ENCODE measurements at regions not wholly inside any gene's neighbourhood (a gene's known extent, or its start where the extent isn't known, plus 50 kb on each side); places are given as distances from the start of the nearest gene placed in this dataset.

- ATAC-seq (no peak), DNase-seq (no peak)
- intact Hi-C loops (cut with DNase I, micrococcal nuclease), result no loop called here
These were observed 432.9 kb downstream of the MTX2 start for GRCh38 chr2:176702131-176702530.

GRCh38 chr2:176704282-176704858 is 435.1 kb downstream of the MTX2 start:
- DNase-seq (no peak), ATAC-seq (no peak)
- intact Hi-C loops (cut with DNase I, micrococcal nuclease), result no loop called here

- intact Hi-C loops (cut with DNase I, micrococcal nuclease), result no loop called here
- DNase-seq (no peak), ATAC-seq (no peak)
These were observed 440.1 kb downstream of the MTX2 start for GRCh38 chr2:176709149-176709951.

- DNase-seq (no peak), ATAC-seq (no peak)
- intact Hi-C loops (cut with DNase I, micrococcal nuclease), result no loop called here
These were observed 440.7 kb downstream of the MTX2 start for GRCh38 chr2:176709991-176710390.

GRCh38 chr2:176710657-176711186 is 441.5 kb downstream of the MTX2 start:
- intact Hi-C loops (cut with DNase I, micrococcal nuclease), result no loop called here
- DNase-seq, result no peak

GRCh38 chr2:176725873-176726645 is 456.8 kb downstream of the MTX2 start:
- ATAC-seq, result no peak
- no peak for DNase-seq
- intact Hi-C loops (cut with DNase I, micrococcal nuclease), result no loop called here

More at GRCh38 chr2:176710657-176711186, 441.5 kb downstream of the MTX2 start:
- no peak for ATAC-seq

GRCh38 chr2:176727696-176728095 is 458.5 kb downstream of the MTX2 start:
- no peak for ATAC-seq
- intact Hi-C loops (cut with DNase I, micrococcal nuclease), result no loop called here
- no peak for DNase-seq

GRCh38 chr2:176729706-176730569 is 460.7 kb downstream of the MTX2 start:
- no peak for ATAC-seq
- no peak for DNase-seq
- intact Hi-C loops (cut with DNase I, micrococcal nuclease), result no loop called here

GRCh38 chr2:176732780-176733179 is 463.5 kb downstream of the MTX2 start:
- DNase-seq (no peak), ATAC-seq (no peak)
- intact Hi-C loops (cut with DNase I, micrococcal nuclease), result no loop called here

- intact Hi-C loops (cut with DNase I, micrococcal nuclease), result no loop called here
- DNase-seq (no peak), ATAC-seq (no peak)
These were observed 464.6 kb downstream of the MTX2 start for GRCh38 chr2:176733698-176734430.

- DNase-seq (no peak), ATAC-seq (no peak)
- intact Hi-C loops (cut with DNase I, micrococcal nuclease), result no loop called here
These were observed 465.6 kb downstream of the MTX2 start for GRCh38 chr2:176734868-176735267.

- ATAC-seq (no peak), DNase-seq (no peak)
- intact Hi-C loops (cut with DNase I, micrococcal nuclease), result no loop called here
These were observed 470.3 kb upstream of the HNRNPA3 start for GRCh38 chr2:176742271-176742670.

- no peak for DNase-seq
- ATAC-seq, result no peak
- intact Hi-C loops (cut with DNase I, micrococcal nuclease), result no loop called here
These were observed 468.9 kb upstream of the HNRNPA3 start for GRCh38 chr2:176743671-176744070.

GRCh38 chr2:176744146-176744545 is 468.4 kb upstream of the HNRNPA3 start:
- intact Hi-C loops (cut with DNase I, micrococcal nuclease), result no loop called here
- DNase-seq (no peak), ATAC-seq (peak; percentile 67)

GRCh38 chr2:176745543-176746200 is 466.9 kb upstream of the HNRNPA3 start:
- intact Hi-C loops (cut with DNase I, micrococcal nuclease), result no loop called here
- ATAC-seq, result no peak
- no peak for DNase-seq

GRCh38 chr2:176746411-176746810 is 466.2 kb upstream of the HNRNPA3 start:
- intact Hi-C loops (cut with DNase I, micrococcal nuclease), result no loop called here
- no peak for ATAC-seq

GRCh38 chr2:176747506-176747905 is 465.1 kb upstream of the HNRNPA3 start:
- DNase-seq (no peak), ATAC-seq (no peak)
- intact Hi-C loops (cut with DNase I, micrococcal nuclease), result no loop called here

More at GRCh38 chr2:176746411-176746810, 466.2 kb upstream of the HNRNPA3 start:
- no peak for DNase-seq

- intact Hi-C loops (cut with DNase I, micrococcal nuclease), result no loop called here
- DNase-seq, result no peak
- no peak for ATAC-seq
These were observed 464.7 kb upstream of the HNRNPA3 start for GRCh38 chr2:176747928-176748327.

Data from left colon (tissue), 2 donors.